GM23248 (cell line): ENCODE measurements at regions not wholly inside any gene's neighbourhood (a gene's known extent, or its start where the extent isn't known, plus 50 kb on each side); places are given as distances from the start of the nearest gene placed in this dataset.

Experiments
- EZH2 ChIP-seq: fragments of 200-600 bp; sonication (generic); IDR thresholded peaks from 2 replicates; pipeline ENCODE4 v1.6.1; 2018; ENCODE audit warnings: antibody characterized with exemption, mild to moderate bottlenecking; ENCODE audit not compliant: insufficient read depth, poor library complexity, severe bottlenecking
- EZH2phosphoT487 ChIP-seq: fragments of 200-600 bp; sonication (generic); IDR thresholded peaks from 2 replicates; pipeline ENCODE4 v1.6.1; 2018; ENCODE audit warnings: antibody characterized with exemption, moderate library complexity, mild to moderate bottlenecking, low read depth; ENCODE audit not compliant: insufficient read depth

- no peak for TF ChIP-seq EZH2
- no peak for TF ChIP-seq EZH2phosphoT487
Measured at GRCh38 chr3:5707794-5708193, 520.3 kb downstream of the EDEM1 start.
